HAP-1 (cell line): ENCODE measurements at regions not wholly inside any gene's neighbourhood (a gene's known extent, or its start where the extent isn't known, plus 50 kb on each side); places are given as distances from the start of the nearest gene placed in this dataset.

Experiments
- DNase-seq, 2 experiments: peaks; one replicate each; pipeline ENCODE4 v3.0.0-alpha.2; 2016 to 2020; ENCODE audit warnings: low spot score in 2 of 2
- H3K27me3 ChIP-seq: fragments of 250-450 bp; sonication (Bioruptor Pico); 2 replicates; pipeline ENCODE4 v1.5.1; 2020; ENCODE audit warnings: low read depth, mild to moderate bottlenecking, moderate library complexity
- H3K36me3 ChIP-seq: fragments of 250-450 bp; sonication (Bioruptor Pico); replicated peaks from 2 replicates; pipeline ENCODE4 v1.5.1; 2020; ENCODE audit warnings: mild to moderate bottlenecking
- H3K4me1 ChIP-seq: fragments of 250-450 bp; sonication (Bioruptor Pico); 2 replicates; pipeline ENCODE4 v1.5.1; 2020; ENCODE audit warnings: mild to moderate bottlenecking
- H3K4me3 ChIP-seq: fragments of 250-450 bp; sonication (Bioruptor Pico); 2 replicates; pipeline ENCODE4 v1.5.1; 2020; ENCODE audit warnings: mild to moderate bottlenecking, moderate library complexity
- H3K9me3 ChIP-seq: fragments of 250-450 bp; sonication (Bioruptor Pico); 2 replicates; pipeline ENCODE4 v1.5.1; 2020; ENCODE audit warnings: mild to moderate bottlenecking, moderate library complexity
- in situ Hi-C: fragments of 300-500 bp; cut with MboI; formaldehyde crosslinking; loops from 3 replicates; pipeline ENCODE4 v1.14.3; 2020; ENCODE audit warnings: low sequenced_read_pairs, inconsistent platforms, mixed read lengths

DNA sequence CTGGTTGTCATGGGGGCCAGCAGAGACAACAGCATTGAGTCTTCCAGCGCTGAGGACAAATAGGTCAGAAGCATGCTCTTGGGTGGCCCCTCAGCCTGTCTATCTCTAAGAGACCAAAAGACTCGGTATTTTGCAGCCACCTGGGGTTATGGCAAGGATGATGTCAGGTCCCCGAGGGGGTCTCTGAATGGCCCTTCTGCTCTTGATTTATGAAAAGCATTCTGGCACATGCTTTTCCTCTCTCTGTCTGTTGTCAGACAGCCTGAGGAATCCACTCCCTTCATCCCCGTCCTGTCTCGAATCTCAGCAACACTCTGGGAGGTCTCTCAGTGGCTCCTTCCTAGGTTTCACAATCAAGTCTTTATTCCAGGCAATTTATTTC, 156.6 kb upstream of the RGMA start:
- Histone ChIP-seq H3K4me3 (no peak overlapping the region), H3K27me3 (no peaks in the 10 kb centered on the region), H3K4me1 (no peaks in the 10 kb centered on the region), H3K9me3 (no peaks in the 10 kb centered on the region), H3K36me3 (no peaks in the 10 kb centered on the region)
- in situ Hi-C loops: no loop called here
- DNase-seq: no peak

- H3K36me3 ChIP-seq: no peaks in the 10 kb centered on the region
- no peak overlapping the region for H3K4me3 ChIP-seq
- H3K9me3 ChIP-seq: no peaks in the 10 kb centered on the region
- no peak for DNase-seq
- H3K27me3 ChIP-seq: no peaks in the 10 kb centered on the region
- in situ Hi-C loops: no loop called here
- no peaks in the 10 kb centered on the region for H3K4me1 ChIP-seq
Observed at GRCh38 chr15:93244696-93245660, 156.0 kb upstream of the RGMA start.

DNA sequence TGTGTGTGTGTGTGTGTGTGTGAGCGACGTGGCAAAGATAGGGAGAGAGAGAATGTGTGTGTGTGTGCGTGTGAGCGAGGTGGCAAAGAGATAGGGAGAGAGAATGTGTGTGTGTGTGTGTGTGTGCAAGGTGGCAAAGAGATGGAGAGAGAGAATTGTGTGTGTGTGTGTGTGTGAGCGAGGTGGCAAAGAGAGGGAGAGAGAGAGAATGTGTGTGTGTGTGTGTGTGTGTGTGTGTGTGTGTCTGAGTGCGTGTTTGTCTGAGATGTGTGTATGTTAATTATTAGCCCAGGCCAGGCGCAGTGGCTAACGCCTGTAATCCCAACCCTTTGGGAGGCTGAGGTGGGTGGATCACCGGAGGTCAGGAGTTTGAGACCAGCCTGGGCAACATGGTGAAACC, 154.6 kb upstream of the RGMA start:
- DNase-seq: no peak
- no peak overlapping the region for H3K4me3 ChIP-seq
- H3K9me3 ChIP-seq: no peaks in the 10 kb centered on the region
- H3K4me1 ChIP-seq: no peaks in the 10 kb centered on the region
- no peaks in the 10 kb centered on the region for H3K27me3 ChIP-seq
- H3K36me3 ChIP-seq: no peaks in the 10 kb centered on the region
- in situ Hi-C loops: no loop called here

GRCh38 chr15:93241696-93242585, 152.9 kb upstream of the RGMA start:
- DNase-seq: no peak
- Histone ChIP-seq H3K4me1 (no peaks in the 10 kb centered on the region), H3K36me3 (no peaks in the 10 kb centered on the region), H3K9me3 (no peaks in the 10 kb centered on the region), H3K27me3 (no peaks in the 10 kb centered on the region), H3K4me3 (no peak overlapping the region)
- in situ Hi-C loops: no loop called here

DNA sequence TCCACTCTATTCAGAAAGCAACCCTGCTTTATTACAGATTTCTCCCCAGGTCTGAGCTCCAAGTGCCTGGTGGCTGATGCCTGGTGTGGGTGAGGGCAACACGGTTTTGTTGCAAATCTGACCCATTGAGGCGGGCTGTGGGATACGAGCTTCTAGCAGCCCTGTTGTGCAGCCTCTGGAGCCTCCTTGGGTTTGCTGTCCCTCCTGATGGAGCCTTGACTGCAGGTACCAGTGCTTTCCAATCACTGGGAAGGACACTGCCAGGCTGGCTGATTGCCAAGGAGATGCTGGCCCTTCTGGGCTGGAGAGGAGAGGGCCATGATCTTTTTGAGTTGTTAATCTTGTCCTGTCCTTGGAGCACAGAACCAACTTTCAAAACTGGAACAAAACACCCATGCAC, 151.0 kb upstream of the RGMA start:
- no peaks in the 10 kb centered on the region for H3K27me3 ChIP-seq
- H3K4me1 ChIP-seq: no peaks in the 10 kb centered on the region
- no peak for DNase-seq
- no peaks in the 10 kb centered on the region for H3K9me3 ChIP-seq
- no peak overlapping the region for H3K4me3 ChIP-seq
- in situ Hi-C loops: no loop called here
- H3K36me3 ChIP-seq: no peaks in the 10 kb centered on the region

DNA sequence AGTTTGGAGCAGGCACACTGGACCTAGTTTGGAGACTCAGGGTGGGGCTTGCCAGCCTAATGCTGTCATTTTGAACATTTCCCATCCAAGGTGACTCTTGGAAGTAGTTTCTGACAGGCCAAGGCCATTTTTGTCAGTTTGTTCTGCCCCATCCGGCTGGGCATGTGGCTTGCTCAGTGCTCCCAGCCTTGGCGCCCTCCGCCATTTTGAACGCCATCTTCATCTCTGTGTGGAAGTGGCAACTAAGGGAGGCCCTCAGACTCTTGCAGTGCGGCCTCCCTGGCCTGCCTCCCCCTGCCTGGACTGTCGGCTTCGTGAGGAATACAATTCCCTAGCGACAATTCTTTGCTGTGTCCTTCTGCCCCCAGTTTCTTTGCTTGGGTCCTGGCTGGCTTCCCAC, 150.6 kb upstream of the RGMA start:
- Histone ChIP-seq H3K36me3 (no peaks in the 10 kb centered on the region), H3K9me3 (no peaks in the 10 kb centered on the region), H3K27me3 (no peaks in the 10 kb centered on the region), H3K4me3 (no peak overlapping the region), H3K4me1 (no peaks in the 10 kb centered on the region)
- in situ Hi-C loops: no loop called here
- DNase-seq: no peak

- Histone ChIP-seq H3K4me3 (no peak overlapping the region), H3K27me3 (no peaks in the 10 kb centered on the region), H3K4me1 (no peaks in the 10 kb centered on the region), H3K9me3 (no peaks in the 10 kb centered on the region), H3K36me3 (no peaks in the 10 kb centered on the region)
- in situ Hi-C loops: no loop called here
- DNase-seq: no peak
Observed at GRCh38 chr15:93238641-93239040, 149.6 kb upstream of the RGMA start.

GRCh38 chr15:93235926-93236780, 147.1 kb upstream of the RGMA start:
- in situ Hi-C loops: no loop called here
- Histone ChIP-seq H3K4me3 (no peak overlapping the region), H3K4me1 (no peaks in the 10 kb centered on the region), H3K27me3 (no peaks in the 10 kb centered on the region), H3K9me3 (no peaks in the 10 kb centered on the region), H3K36me3 (no peaks in the 10 kb centered on the region)
- DNase-seq: no peak

GRCh38 chr15:93235269-93235668, 146.3 kb upstream of the RGMA start:
- Histone ChIP-seq H3K4me3 (no peak overlapping the region), H3K4me1 (no peaks in the 10 kb centered on the region), H3K36me3 (no peaks in the 10 kb centered on the region), H3K27me3 (no peaks in the 10 kb centered on the region), H3K9me3 (no peaks in the 10 kb centered on the region)
- DNase-seq: no peak
- in situ Hi-C loops: no loop called here

GRCh38 chr15:93233710-93234109, 144.7 kb upstream of the RGMA start:
- in situ Hi-C loops: no loop called here
- Histone ChIP-seq H3K4me1 (no peaks in the 10 kb centered on the region), H3K9me3 (no peaks in the 10 kb centered on the region), H3K27me3 (no peaks in the 10 kb centered on the region), H3K36me3 (no peaks in the 10 kb centered on the region), H3K4me3 (no peak overlapping the region)
- no peak for DNase-seq

GRCh38 chr15:93232845-93233244, 143.8 kb upstream of the RGMA start:
- in situ Hi-C loops: no loop called here
- H3K27me3 ChIP-seq: no peaks in the 10 kb centered on the region
- no peaks in the 10 kb centered on the region for H3K36me3 ChIP-seq
- H3K4me3 ChIP-seq: no peak overlapping the region
- H3K9me3 ChIP-seq: no peaks in the 10 kb centered on the region
- DNase-seq: no peak
- H3K4me1 ChIP-seq: no peaks in the 10 kb centered on the region

GRCh38 chr15:93231994-93232393, 143.0 kb upstream of the RGMA start:
- no peaks in the 10 kb centered on the region for H3K9me3 ChIP-seq
- DNase-seq: no peak
- no peaks in the 10 kb centered on the region for H3K36me3 ChIP-seq
- no peaks in the 10 kb centered on the region for H3K27me3 ChIP-seq
- in situ Hi-C loops: no loop called here
- H3K4me3 ChIP-seq: no peak overlapping the region
- no peaks in the 10 kb centered on the region for H3K4me1 ChIP-seq

GRCh38 chr15:93231261-93231925, 142.4 kb upstream of the RGMA start:
- H3K4me3 ChIP-seq: no peak overlapping the region

More at GRCh38 chr15:93231261-93231925, 142.4 kb upstream of the RGMA start:
- in situ Hi-C loops: no loop called here
- H3K4me1 ChIP-seq: no peaks in the 10 kb centered on the region
- no peak for DNase-seq
- no peaks in the 10 kb centered on the region for H3K27me3 ChIP-seq
- no peaks in the 10 kb centered on the region for H3K9me3 ChIP-seq
- H3K36me3 ChIP-seq: no peaks in the 10 kb centered on the region
